Lung microvascular endothelial cell (primary cell): ENCODE measurements at regions not wholly inside any gene's neighbourhood (a gene's known extent, or its start where the extent isn't known, plus 50 kb on each side); places are given as distances from the start of the nearest gene placed in this dataset.

Experiments used
- DNase-seq, 2 donors: peaks; one replicate each; pipeline versions ENCODE4 v3.0.0 to v3.0.0-alpha.2; 2010; ENCODE audit warnings: low read depth in 2 of 2

DNA sequence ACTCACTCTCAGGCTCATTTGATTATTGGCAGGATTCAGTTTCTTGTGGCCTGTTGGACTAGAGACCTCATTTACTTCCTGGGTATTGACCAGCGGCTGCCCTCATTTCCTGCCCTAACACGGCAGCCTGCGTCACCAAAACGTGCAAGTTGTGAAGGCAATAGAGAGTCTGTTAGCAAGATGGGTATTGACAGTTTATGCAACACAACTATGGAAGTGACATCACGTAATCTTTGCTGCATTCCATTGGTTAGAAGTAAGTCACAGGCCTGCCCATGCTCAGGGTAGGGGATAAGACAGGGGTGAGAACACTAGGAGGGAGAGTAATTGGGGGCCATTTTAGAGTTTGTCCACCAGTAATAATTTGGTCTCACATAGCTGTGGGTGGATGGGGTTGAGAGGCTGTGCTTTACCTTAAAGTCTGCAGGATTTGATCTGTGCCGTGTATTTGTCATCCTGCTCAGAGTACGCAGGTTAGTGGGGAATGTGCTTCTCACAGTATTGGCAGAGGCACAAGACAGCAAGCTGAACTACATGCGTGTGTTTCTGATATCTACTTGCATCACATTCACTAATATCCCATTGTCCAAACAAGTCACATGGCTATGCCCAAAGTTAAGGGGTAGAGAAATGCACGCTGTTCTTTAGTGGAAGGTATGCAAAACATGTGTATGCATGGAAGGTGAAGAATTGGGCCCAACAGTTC is 83.3 kb downstream of the EDEM1 start:
- peak in 1 of 2 donors; percentile 2 for DNase-seq

GRCh38 chr3:5271372-5271683 is 83.8 kb downstream of the EDEM1 start:
- no peak for DNase-seq

DNA sequence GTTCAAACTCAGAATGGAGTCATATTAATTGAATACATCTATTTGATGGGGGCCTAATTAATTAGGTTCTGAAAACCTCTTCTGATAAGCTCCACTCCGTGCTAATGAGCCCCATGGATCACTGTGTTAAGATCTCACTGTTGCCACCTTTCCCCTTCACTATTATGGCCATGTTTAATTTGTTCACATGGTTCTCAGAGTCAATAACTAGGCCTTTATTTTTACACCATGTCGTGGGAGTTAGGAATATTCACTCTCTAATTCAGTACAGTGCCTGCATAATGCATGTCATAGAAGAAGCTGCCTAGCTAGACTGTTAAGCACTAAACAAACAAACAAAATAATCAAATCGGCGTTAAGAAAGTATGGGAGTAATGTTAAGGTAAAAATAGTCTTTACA is 84.9 kb downstream of the EDEM1 start:
- DNase-seq: no peak

DNA sequence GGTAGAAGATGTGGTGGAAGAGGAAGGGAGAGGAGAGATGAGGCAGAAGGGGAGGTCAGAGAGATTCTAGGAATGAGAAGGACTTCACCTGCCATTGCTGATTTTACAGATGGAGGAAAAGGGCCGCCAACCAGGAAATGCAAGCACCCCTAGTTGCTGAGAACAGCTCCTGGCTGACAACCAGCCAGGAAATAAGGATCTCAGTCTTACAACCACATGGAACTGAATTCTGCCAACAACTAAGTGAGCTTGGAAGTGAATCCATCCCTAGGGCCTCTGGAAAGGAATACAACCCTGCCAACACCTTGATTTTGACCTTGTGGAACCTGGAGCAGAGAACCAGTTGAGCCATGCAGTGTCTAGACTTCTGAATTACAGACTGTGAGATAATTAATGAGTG is 86.6 kb downstream of the EDEM1 start:
- no peak for DNase-seq

DNA sequence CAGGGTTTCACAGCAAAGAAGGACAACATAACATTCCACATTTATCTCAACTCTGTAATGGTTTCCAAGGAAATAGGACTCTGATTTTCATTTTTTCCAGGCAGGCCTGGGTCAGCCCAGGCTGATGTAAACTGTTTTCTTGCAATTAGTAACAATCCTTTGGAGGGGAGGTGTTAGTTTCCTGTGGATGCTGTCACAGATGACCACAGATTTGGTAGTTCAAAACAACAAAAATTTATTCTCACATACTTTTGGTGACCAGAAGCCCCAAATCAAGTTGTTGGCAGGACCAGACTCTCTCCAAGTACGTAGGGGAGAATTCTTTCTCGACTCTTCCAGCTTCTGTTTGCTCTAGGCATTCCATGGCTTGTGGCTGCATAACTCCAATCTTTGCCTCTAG is 88.0 kb downstream of the EDEM1 start:
- no peak for DNase-seq

GRCh38 chr3:5276934-5277333 is 89.4 kb downstream of the EDEM1 start:
- no peak for DNase-seq

DNA sequence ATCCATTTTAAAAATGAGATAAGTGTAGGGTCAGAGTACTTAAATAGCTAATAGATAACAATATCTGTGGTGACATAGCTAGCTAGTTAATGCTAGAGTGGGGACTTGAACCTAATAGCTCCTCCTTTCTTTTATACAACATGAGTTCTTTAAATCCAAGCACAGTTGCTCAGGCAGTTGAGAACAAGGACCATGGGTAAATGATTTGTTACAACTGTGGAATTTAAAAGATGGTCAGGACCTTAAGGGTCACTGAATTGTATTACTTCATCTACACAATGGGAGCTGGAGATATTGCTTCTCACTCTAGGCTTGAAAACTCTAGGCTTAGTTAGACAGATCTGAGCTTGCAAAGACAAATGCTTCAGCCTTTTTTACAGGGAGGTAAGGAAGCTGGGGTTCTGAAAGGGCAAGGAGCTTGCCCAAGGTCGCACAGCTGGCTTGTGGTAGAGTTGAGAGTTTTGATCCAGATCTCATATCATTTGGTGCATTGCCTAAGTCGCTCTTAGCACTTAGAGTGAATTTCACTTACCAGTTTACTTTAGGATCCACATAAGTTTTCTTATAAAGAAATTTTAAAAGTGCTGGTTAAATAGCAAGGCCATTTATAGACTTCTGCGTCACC is 90.2 kb downstream of the EDEM1 start:
- no peak for DNase-seq

DNA sequence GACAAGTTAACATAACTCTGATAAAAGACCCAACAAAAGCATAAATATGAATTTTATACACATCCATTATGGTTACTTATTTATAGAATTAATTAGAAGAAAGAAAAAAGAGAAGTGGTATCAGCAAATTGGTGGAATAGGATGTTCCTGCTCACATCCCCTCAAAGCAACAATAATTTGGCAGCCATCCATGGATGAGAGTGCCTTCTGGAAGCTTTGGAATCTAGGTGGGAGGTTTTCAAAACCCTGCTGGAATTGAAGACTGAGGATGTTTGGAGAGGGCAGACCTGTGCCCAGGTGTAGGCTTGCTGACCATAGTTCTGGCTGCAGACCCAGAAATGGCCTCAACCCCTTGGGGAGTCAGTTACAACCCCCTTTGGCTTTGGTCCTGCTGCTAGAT is 91.2 kb downstream of the EDEM1 start:
- DNase-seq: no peak

GRCh38 chr3:5282703-5283102 is 95.2 kb downstream of the EDEM1 start:
- DNase-seq: no peak

- no peak for DNase-seq
Observed at GRCh38 chr3:5285439-5285838, 97.9 kb downstream of the EDEM1 start.

- DNase-seq: no peak
Observed at GRCh38 chr3:5290915-5291314, 103.4 kb downstream of the EDEM1 start.

DNA sequence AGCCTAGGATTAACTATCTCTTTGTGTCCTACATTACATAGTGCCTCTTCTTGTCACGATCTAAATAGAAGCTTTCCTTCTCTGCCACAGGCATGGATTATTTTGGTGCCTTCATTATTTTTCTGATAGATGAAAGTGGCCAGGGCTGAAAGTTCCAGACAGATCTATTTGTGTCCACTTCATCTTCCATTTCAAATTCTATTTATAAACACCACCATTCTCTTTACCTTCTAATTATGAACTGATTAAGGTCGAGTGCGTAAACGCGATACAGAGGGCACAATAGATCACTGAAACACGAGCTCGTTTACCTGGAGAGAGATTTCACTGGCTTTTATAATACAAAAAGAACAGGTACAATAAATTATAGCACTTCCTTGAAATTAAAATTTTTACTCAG is 105.0 kb downstream of the EDEM1 start:
- DNase-seq: no peak

DNA sequence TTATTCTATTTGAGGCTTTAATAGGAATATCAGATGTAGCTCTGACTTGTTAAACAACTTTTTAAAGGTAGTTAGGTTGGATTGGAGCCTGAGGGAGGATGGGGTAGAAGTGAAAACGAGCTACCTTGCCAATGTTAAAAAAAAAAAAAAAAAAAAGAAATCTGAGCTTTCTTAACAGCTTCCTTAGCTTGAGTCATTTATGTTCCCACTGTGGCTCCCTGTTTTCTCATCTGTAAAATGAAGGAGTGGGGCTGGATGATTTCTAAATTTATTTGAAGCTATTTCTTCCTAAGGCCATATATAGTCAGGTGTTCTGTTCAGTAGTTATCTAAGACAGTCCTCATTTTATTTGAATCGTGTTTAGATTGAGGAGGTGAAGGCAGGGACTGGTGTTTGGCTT is 105.7 kb downstream of the EDEM1 start:
- DNase-seq: no peak

DNA sequence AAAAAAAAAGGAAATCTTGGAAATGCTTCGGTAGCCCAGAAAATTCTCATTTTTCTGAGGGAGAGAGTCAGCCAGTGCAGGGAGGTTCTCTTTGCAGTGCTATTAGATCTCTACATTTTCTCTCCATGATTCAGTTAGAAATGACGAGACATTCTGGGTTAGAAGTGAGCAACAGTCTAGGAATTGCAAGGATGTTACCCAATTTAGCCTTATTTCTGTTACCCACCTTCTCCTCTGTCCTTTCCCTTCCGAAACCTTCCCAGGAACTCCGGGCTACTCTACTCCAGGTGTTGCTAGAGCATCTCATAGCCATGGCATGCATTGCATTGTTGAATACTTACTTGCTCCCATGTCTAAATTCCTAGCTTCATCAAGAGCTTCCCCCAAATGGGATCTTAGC is 106.8 kb downstream of the EDEM1 start:
- DNase-seq: no peak

DNA sequence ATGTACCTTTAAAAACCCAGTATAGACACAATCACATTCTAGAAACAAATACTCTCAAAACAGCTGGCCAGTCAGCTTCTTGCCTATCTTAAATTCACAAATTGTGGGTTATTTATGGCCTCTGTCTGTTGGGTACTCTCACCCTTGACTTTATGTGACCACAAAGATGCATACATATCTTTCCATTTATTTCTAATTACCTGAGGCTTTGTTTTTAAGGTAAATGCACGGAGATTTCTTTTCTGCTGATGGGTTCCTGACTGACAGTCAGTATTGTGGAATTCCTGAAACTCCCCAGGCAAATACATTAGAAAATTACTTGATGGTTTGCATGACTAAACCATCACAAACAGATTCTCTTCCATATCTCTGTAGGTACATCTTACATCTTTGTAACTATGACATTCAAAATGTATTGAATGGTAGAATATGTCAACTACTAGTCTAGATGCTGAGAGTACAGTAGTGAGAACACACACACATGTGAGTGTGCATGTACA is 107.7 kb downstream of the EDEM1 start:
- DNase-seq: no peak

GRCh38 chr3:5296362-5296761 is 108.9 kb downstream of the EDEM1 start:
- no peak for DNase-seq

GRCh38 chr3:5297895-5298294 is 110.4 kb downstream of the EDEM1 start:
- DNase-seq: no peak

GRCh38 chr3:5298453-5298852 is 110.9 kb downstream of the EDEM1 start:
- DNase-seq: no peak

GRCh38 chr3:5299161-5299560 is 111.7 kb downstream of the EDEM1 start:
- no peak for DNase-seq

DNA sequence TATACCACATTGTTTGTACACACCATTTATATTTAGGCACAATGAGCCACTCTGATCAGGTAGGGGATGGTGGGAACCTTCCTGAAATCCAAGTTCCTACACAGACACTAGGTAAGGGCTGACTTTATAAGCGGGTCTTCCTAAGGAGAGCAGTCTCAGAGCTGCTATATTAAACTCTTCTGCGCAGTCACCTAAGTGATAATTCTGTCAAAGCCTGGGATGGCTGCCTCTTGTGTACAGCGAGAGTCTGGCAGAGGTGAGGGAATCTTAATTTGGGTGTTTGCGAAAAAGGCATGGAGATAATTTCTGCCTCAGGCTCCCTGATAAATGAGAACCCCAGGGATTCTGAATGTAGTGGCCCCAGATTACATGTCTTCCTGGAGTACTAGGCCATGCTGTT is 113.1 kb downstream of the EDEM1 start:
- DNase-seq: no peak

GRCh38 chr3:5301651-5302297 is 114.3 kb downstream of the EDEM1 start:
- peak in 1 of 2 donors; percentile 52 for DNase-seq

DNA sequence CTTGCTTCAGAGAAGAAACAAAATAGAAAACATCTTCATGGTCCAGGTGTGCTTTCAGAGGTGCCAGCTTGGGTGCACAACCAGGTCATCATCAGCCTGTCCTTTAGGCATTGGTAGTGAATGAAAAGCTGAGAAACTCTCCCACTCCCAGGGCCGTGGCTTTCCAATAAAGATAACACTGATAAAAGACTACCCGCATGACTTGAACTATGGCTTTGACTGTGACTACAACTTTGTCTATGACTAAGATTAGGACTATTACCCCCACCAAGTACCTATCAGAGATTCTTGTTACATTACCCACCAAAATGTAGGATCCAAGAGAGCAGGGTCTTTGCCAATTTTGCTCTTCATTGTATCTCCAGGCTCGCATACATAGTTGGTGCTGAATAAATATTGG is 115.2 kb downstream of the EDEM1 start:
- no peak for DNase-seq

GRCh38 chr3:5304188-5304587 is 116.7 kb downstream of the EDEM1 start:
- DNase-seq: no peak
